ENCODE measurements at regions not wholly inside any gene's neighbourhood (a gene's known extent, or its start where the extent isn't known, plus 50 kb on each side); places are given as distances from the start of the nearest gene placed in this dataset.

GRCh38 chr10:114718374-114718773, 60.3 kb upstream of the ABLIM1 start (continued):
- TF ChIP-seq ZNF331 (CRISPR knock-in tag; IDR thresholded peaks at IDR 0.05; ENCODE audit: low read depth) (no peak), NANOG (IDR thresholded peaks at IDR 0.05; ENCODE audit: borderline replicate concordance) (no peak), ETS1 (IDR thresholded peaks at IDR 0.05) (no peak), JUNB (IDR thresholded peaks at IDR 0.05; ENCODE audit: unreplicated experiment) (no peak), POLR2AphosphoS5 (IDR thresholded peaks at IDR 0.05; ENCODE audit: low read depth) (no peak), ZNF114 (CRISPR knock-in tag; IDR thresholded peaks at IDR 0.05) (no peak), STAT1 (IDR thresholded peaks at IDR 0.05; ENCODE audit: unreplicated experiment) (no peak), REST (IDR thresholded peaks at IDR 0.05; ENCODE audit: unreplicated experiment) (no peak), EZH2 (IDR thresholded peaks at IDR 0.05; ENCODE audit: low read depth, unreplicated experiment) (no peak), CTCF (conservative IDR thresholded peaks at IDR 0.05; ENCODE audit: low read depth in 2 of 2) (no peak), EZH2phosphoT487 (IDR thresholded peaks at IDR 0.05; ENCODE audit: unreplicated experiment) (no peak)

GRCh38 chr10:114719311-114719710, 61.2 kb upstream of the ABLIM1 start:
- ATAC-seq (no peak), DNase-seq (ENCODE audit: low spot score) (no peak)
- peaks cover 19% of the 10 kb centered on the region for H3K4me1 Mint-ChIP-seq
- no peaks in the 10 kb centered on the region for H3K27me3 Mint-ChIP-seq (ENCODE audit: insufficient read depth, low read depth, poor library complexity)
- H3K9me2 ChIP-seq (ENCODE audit: insufficient read depth): no peaks in the 10 kb centered on the region
- no peak overlapping the region for H3K27ac ChIP-seq (ENCODE audit: low read depth)
- no peaks in the 10 kb centered on the region for H3K36me3 Mint-ChIP-seq (ENCODE audit: low read depth)
- no peak overlapping the region for H3K4me3 Mint-ChIP-seq
- no peak for TF ChIP-seq ZNF114 (CRISPR knock-in tag; IDR thresholded peaks at IDR 0.05)
- no peak for TF ChIP-seq ZNF462 (CRISPR knock-in tag; IDR thresholded peaks at IDR 0.05)
- no peak for TF ChIP-seq ETS1 (IDR thresholded peaks at IDR 0.05)
- TF ChIP-seq ZNF331 (CRISPR knock-in tag; IDR thresholded peaks at IDR 0.05; ENCODE audit: low read depth): no peak
- H3K4me2 ChIP-seq: no peak overlapping the region
- no peaks in the 10 kb centered on the region for H3K36me3 ChIP-seq (ENCODE audit: insufficient read depth)
- no peaks in the 10 kb centered on the region for H3F3A ChIP-seq (replicated peaks; ENCODE audit: low read depth)
- no peak overlapping the region for H3K27ac Mint-ChIP-seq
- no peaks in the 10 kb centered on the region for H3K9me3 Mint-ChIP-seq
- no peaks in the 10 kb centered on the region for H3K79me2 ChIP-seq (replicated peaks; ENCODE audit: insufficient read depth)
- no peaks in the 10 kb centered on the region for H4K20me1 ChIP-seq (replicated peaks; ENCODE audit: insufficient read depth)
- no peak overlapping the region for H2AFZ ChIP-seq
- no peaks in the 10 kb centered on the region for H3K27me3 ChIP-seq (ENCODE audit: insufficient read depth)
- H3K4me1 ChIP-seq (ENCODE audit: insufficient read depth): 0 out of 2 replicates have a peak, but pooled peaks cover under 1% of the 10 kb centered on the region
- no peak overlapping the region for H3K4me3 ChIP-seq
